GM12874 (cell line): ENCODE measurements at regions not wholly inside any gene's neighbourhood (a gene's known extent, or its start where the extent isn't known, plus 50 kb on each side); places are given as distances from the start of the nearest gene placed in this dataset.
A peak's percentile ranks its signal among the peaks of the same experiment; 100 is the strongest.

Source experiments
- TF ChIP-seq, protein P1 (sequence below): IDR thresholded peaks from 2 replicates; pipeline ENCODE4 v1.5.1; 2011; ENCODE audit warnings: low read depth, mild to moderate bottlenecking, control low read depth, low read length, moderate library complexity; ENCODE audit not compliant: insufficient read depth

DNA sequence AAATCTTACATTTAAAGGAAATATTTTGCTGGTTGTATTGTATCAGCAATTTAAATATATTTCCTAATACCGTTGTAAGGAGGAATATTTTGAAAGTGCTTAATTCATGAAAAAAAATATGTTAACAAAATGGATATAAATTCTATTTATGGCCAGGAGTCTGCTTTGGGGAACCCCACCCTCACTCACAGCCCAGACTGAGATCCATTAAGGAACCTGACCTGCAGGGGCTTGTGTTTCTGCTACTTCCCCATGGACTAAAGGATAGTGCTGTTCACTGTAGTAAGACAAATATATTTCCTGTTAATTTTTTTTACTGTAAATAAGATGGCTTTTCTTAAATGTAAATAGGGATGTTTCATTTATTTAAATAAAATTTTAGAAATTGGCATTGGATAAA lies 221.9 kb upstream of the COL3A1 start:
- TF ChIP-seq, protein P1, sequence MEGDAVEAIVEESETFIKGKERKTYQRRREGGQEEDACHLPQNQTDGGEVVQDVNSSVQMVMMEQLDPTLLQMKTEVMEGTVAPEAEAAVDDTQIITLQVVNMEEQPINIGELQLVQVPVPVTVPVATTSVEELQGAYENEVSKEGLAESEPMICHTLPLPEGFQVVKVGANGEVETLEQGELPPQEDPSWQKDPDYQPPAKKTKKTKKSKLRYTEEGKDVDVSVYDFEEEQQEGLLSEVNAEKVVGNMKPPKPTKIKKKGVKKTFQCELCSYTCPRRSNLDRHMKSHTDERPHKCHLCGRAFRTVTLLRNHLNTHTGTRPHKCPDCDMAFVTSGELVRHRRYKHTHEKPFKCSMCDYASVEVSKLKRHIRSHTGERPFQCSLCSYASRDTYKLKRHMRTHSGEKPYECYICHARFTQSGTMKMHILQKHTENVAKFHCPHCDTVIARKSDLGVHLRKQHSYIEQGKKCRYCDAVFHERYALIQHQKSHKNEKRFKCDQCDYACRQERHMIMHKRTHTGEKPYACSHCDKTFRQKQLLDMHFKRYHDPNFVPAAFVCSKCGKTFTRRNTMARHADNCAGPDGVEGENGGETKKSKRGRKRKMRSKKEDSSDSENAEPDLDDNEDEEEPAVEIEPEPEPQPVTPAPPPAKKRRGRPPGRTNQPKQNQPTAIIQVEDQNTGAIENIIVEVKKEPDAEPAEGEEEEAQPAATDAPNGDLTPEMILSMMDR: no peak

DNA sequence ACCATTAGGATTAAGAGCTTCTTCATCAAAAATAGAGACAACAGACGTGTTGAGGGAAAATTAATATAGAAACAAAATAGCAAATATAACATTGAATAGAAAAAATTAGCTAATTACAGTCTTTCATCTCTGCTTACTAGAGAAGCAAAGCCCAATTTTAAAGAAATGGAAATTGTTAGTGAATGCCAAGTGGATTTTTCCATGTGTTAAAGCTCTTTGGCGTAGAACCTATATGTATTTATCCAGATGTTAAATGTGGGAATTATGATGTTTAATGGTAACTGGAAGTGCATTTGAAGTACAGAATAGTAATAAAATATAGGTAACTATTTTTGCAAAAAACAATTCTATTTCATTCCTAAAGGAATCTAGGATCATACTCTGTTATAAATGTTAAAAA lies 212.0 kb upstream of the COL3A1 start:
- TF ChIP-seq, protein P1: no peak

DNA sequence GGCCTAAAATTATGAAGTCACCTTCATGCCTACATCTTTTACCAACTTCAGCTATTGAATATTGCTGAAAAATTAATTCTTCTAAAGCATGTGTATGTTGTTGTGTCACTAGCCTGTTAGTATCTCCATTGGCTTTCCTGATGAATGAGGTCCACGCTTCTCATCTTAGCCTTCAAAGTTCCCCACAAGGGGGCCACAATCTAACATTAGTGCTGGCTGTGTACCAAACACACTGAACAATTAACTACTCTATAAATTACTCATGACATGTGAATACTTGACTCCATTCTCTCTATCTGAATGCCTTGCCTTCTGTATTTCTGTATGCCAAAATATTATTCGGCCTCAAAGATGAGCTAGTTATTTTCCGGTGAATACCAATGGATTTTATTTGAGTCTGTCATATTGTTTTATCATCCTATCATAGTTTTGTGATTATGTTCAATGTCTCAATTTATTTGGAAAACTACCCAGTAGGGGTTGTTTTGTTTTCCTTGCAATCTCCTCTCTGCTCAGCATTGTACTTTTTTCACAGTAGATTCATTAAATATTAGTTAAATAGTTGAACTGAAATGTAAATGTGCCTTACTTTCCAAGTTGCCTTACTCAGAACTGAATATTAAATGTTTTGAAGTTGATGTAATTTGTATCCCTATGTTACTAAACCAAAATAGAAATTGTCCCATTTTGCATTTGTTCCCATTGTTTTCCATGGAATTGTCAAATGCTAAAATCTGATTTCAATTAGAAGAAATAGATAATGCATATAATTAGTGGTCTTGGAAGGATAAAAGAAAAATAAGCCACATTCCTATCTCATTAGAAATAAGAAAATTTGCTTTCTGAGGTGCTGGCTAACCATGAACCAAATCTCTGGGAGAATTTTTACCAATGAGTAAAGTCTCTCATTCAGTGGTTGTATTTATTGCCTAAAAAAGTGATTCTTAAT lies 208.4 kb upstream of the COL3A1 start:
- TF ChIP-seq, protein P1: peak; percentile 43

DNA sequence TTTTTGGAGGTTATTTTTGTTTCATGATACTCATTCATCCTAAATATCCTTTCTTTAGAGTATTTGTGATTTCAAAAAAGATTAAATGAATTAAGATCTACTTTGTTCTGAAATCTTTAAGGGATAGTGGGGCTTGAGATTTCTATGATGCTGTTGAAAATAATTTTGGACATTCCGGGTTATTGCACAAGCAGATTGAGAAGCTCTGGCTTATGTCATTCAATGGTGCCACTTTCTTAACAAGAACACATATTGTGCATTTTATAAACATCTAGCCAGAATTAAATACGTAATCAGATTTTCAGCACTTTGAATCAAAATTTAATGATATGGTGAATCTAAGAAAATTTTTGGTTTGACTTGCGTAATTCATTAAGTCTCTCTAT lies 207.7 kb upstream of the COL3A1 start:
- TF ChIP-seq, protein P1: no peak

DNA sequence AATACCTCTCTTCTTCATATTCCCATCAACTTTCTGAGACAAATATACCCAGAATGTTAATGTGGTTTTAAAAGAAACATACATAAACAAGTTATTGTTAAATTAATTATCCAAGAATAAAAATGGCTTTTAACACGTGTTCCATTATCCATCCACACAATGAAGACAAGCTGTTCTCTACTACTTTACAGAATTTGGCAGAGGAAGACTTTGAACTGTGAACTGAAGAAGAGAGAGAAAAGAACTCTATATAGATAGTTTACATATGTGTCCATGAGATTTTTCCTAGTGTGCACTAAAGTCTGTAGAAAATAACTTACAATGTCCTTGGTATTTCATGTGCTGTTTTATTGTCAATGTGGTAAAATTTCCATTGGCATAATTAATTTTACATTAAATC lies 207.0 kb upstream of the COL3A1 start:
- TF ChIP-seq, protein P1: no peak

DNA sequence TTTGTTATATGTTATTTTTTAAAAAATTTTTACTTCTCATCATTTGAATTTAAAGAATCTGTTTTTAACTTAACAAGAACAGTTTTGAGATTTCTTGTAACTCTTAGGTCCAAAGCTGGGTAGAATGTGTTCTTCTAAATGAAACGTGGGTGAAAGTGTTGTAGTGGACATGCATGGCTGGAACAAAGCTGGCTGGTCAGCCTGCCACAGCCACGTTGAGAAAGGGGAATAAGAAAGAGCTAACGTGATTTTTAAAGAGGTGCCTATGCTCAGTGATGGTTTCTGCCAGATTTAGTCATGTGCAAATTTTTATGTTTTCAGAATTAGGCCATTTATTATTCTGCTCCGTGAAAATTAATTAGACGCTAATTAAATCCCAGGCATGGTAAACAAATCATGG lies 203.9 kb upstream of the COL3A1 start:
- TF ChIP-seq, protein P1: no peak

DNA sequence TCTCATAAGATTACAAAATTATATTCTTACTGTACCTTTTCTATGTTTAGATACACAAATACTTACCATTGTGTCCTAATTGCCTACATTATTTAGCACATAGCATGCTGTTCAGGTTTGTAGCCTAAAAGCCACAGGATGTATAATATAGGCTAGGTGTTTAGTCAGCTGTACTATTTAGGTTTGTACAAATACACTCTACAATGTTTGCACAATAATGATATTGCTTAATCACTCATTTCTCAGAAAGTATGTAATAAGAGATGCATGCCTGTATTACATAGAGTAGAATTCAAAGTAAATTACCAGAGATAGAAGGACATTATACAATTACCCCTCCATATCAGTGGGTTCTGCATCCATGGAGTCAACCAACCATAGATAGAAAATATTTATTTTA lies 201.1 kb upstream of the COL3A1 start:
- TF ChIP-seq, protein P1: no peak
